H1 (cell line): ENCODE measurements at regions not wholly inside any gene's neighbourhood (a gene's known extent, or its start where the extent isn't known, plus 50 kb on each side); places are given as distances from the start of the nearest gene placed in this dataset.

Experiments
- CTCF ChIA-PET: fragments of 300-600 bp; sonication (Branson Sonifier 250); formaldehyde crosslinking; loops from one replicate; lab custom pipeline; 2021; ENCODE audit not compliant: partially characterized antibody; lab: Charles Lee
- POLR2A ChIA-PET: fragments of 300-600 bp; sonication (Branson Sonifier 250); formaldehyde crosslinking; loops from one replicate; lab custom pipeline; 2021; ENCODE audit warnings: inconsistent platforms; ENCODE audit not compliant: partially characterized antibody; lab: Charles Lee
- DNase-seq, 2 experiments: peaks; one replicate each; pipeline versions ENCODE4 v3.0.0 to v3.0.0-alpha.2; 2010 to 2022; ENCODE audit warnings: low spot score in 2 of 2, low read depth in 1 of 2, mixed read lengths in 1 of 2
- FAIRE-seq: peaks from 2 replicates; lab custom pipeline; 2011; peaks lifted over from hg19 to GRCh38; lab: Jason Lieb, UNC
- H2AFZ ChIP-seq: 2 replicates; pipeline ENCODE4 v1.8.1; 2012; ENCODE audit warnings: low read length, inconsistent platforms
- H2AK5ac ChIP-seq: 2 replicates; pipeline ENCODE4 v1.6.1; 2013; ENCODE audit warnings: low read depth, low read length
- H2BK120ac ChIP-seq: replicated peaks from 2 replicates; pipeline ENCODE3; 2013; ENCODE audit warnings: low read depth, low read length, inconsistent platforms
- H2BK12ac ChIP-seq: 2 replicates; pipeline ENCODE4 v1.6.1; 2013; ENCODE audit warnings: low read depth, low read length
- H2BK15ac ChIP-seq: 2 replicates; pipeline ENCODE4 v1.6.1; 2013; ENCODE audit warnings: low read length
- H2BK20ac ChIP-seq: 2 replicates; pipeline ENCODE4 v1.6.1; 2013; ENCODE audit warnings: low read length
- H2BK5ac ChIP-seq: 2 replicates; pipeline ENCODE4 v1.6.1; 2013; ENCODE audit warnings: low read depth, low read length
- H3K14ac ChIP-seq: 2 replicates; pipeline ENCODE4 v1.6.1; 2013; ENCODE audit warnings: inconsistent platforms; ENCODE audit not compliant: insufficient read length
- H3K18ac ChIP-seq: 2 replicates; pipeline ENCODE4 v1.6.1; 2013; ENCODE audit warnings: low read length; ENCODE audit errors: extremely low read depth
- H3K23ac ChIP-seq: 2 replicates; pipeline ENCODE4 v1.6.1; 2013; ENCODE audit warnings: inconsistent platforms; ENCODE audit not compliant: insufficient read length
- H3K23me2 ChIP-seq: 2 replicates; pipeline ENCODE4 v1.6.1; 2013; ENCODE audit warnings: low read depth, low read length
- H3K27ac ChIP-seq: 2 replicates; pipeline ENCODE4 v1.6.1; 2011; ENCODE audit warnings: low read depth, low read length, inconsistent platforms
- H3K27me3 ChIP-seq, 4 experiments: replicated peaks in 1 of 4; 1 replicate in 1 of 4; 2 replicates in 3 of 4; pipeline versions ENCODE4 v1.6.1 to v1.8.1; 2011 to 2013; ENCODE audit warnings: low read length in 3 of 4, mild to moderate bottlenecking in 3 of 4, inconsistent platforms in 2 of 4, mixed read lengths in 2 of 4, moderate library complexity in 1 of 4; ENCODE audit not compliant: control insufficient read depth in 3 of 4, insufficient read depth in 3 of 4; ENCODE audit errors: extremely low read depth in 1 of 4
- H3K36me3 ChIP-seq, 4 experiments: 2 replicates each; pipeline versions ENCODE4 v1.6.1 to v1.8.1; 2011 to 2013; ENCODE audit warnings: mild to moderate bottlenecking in 4 of 4, low read length in 3 of 4, moderate library complexity in 2 of 4, control low read depth in 1 of 4, inconsistent platforms in 1 of 4; ENCODE audit not compliant: insufficient read depth in 4 of 4, control insufficient read depth in 2 of 4
- H3K4ac ChIP-seq: replicated peaks from 2 replicates; pipeline ENCODE3; 2013; ENCODE audit warnings: low read length, low read depth, mixed read lengths, inconsistent platforms; ENCODE audit not compliant: insufficient read length
- H3K4me1 ChIP-seq, 4 experiments: replicated peaks in 1 of 4; 1 replicate in 1 of 4; 2 replicates in 3 of 4; pipeline versions ENCODE4 v1.6.1 to v1.8.1; 2011 to 2013; ENCODE audit warnings: low read length in 3 of 4, inconsistent platforms in 2 of 4, mixed read lengths in 1 of 4; ENCODE audit not compliant: insufficient read depth in 4 of 4, control insufficient read depth in 3 of 4
- H3K4me2 ChIP-seq, 2 experiments: 2 replicates each; pipeline versions ENCODE4 v1.6.1 to v1.8.1; 2011 to 2013; ENCODE audit warnings: low read depth in 2 of 2, low read length in 2 of 2, control low read depth in 1 of 2, inconsistent platforms in 1 of 2, mild to moderate bottlenecking in 1 of 2; ENCODE audit not compliant: insufficient read depth in 1 of 2
- H3K4me3 ChIP-seq, 4 experiments: fragments of 200-600, 300-600 bp in 1 of 4; sonication (generic), shearing (Covaris generic), sonication (Bioruptor Twin) in 1 of 4; 2 replicates each; pipeline versions ENCODE4 v1.5.1 to v1.8.1; 2011 to 2016; ENCODE audit warnings: low read length in 4 of 4, low read depth in 3 of 4, control low read depth in 2 of 4, inconsistent platforms in 2 of 4, mild to moderate bottlenecking in 2 of 4, mixed read lengths in 1 of 4, moderate library complexity in 1 of 4; ENCODE audit not compliant: insufficient read depth in 2 of 4; ENCODE audit errors: extremely low read depth in 1 of 4
- H3K56ac ChIP-seq: replicated peaks from 2 replicates; pipeline ENCODE3; 2013; ENCODE audit warnings: low read depth, mild to moderate bottlenecking, mixed read lengths, low read length, inconsistent platforms; ENCODE audit not compliant: insufficient read length
- H3K79me1 ChIP-seq: 2 replicates; pipeline ENCODE4 v1.6.1; 2013; ENCODE audit warnings: low read depth, low read length, control low read depth
- H3K79me2 ChIP-seq, 2 experiments: 2 replicates each; pipeline versions ENCODE4 v1.6.1 to v1.8.1; 2012 to 2013; ENCODE audit warnings: low read length in 2 of 2, mild to moderate bottlenecking in 2 of 2, inconsistent platforms in 1 of 2; ENCODE audit not compliant: insufficient read depth in 2 of 2, control insufficient read depth in 1 of 2
- H3K9ac ChIP-seq, 4 experiments: replicated peaks in 1 of 4; 1 replicate in 1 of 4; 2 replicates in 3 of 4; pipeline versions ENCODE4 v1.6.1 to v1.8.1; 2011 to 2013; ENCODE audit warnings: low read depth in 3 of 4, low read length in 3 of 4, control low read depth in 2 of 4, mild to moderate bottlenecking in 2 of 4, moderate library complexity in 2 of 4, inconsistent platforms in 1 of 4; ENCODE audit errors: extremely low read depth in 1 of 4
- H3K9me3 ChIP-seq, 2 experiments: 2 replicates each; pipeline versions ENCODE4 v1.6.1 to v1.8.1; 2012 to 2013; ENCODE audit warnings: mild to moderate bottlenecking in 2 of 2, moderate library complexity in 2 of 2, control low read depth in 1 of 2, inconsistent platforms in 1 of 2, low read depth in 1 of 2, low read length in 1 of 2, mixed read lengths in 1 of 2; ENCODE audit not compliant: insufficient read depth in 2 of 2
- H4K20me1 ChIP-seq, 2 experiments: replicated peaks in 1 of 2; 2 replicates each; pipeline versions ENCODE3 to v1.8.1; 2011 to 2013; ENCODE audit warnings: inconsistent platforms in 2 of 2, low read length in 2 of 2, mild to moderate bottlenecking in 1 of 2; ENCODE audit not compliant: insufficient read depth in 2 of 2, control insufficient read depth in 1 of 2
- H4K5ac ChIP-seq: 2 replicates; pipeline ENCODE4 v1.6.1; 2013; ENCODE audit warnings: low read length, low read depth, mixed read lengths, inconsistent platforms; ENCODE audit not compliant: insufficient read length
- H4K8ac ChIP-seq: 2 replicates; pipeline ENCODE4 v1.8.0; 2013; ENCODE audit warnings: mild to moderate bottlenecking, moderate library complexity, low read length, inconsistent platforms; ENCODE audit not compliant: insufficient read depth; ENCODE audit errors: extremely low read depth
- H4K91ac ChIP-seq: replicated peaks from 2 replicates; pipeline ENCODE3; 2013; ENCODE audit warnings: low read length, mixed read lengths, inconsistent platforms; ENCODE audit not compliant: insufficient read length
- BCL11A ChIP-seq, 2 experiments: IDR thresholded peaks; one replicate each; pipeline ENCODE4 v1.6.1; 2011; ENCODE audit warnings: low read depth in 2 of 2, low read length in 2 of 2, mild to moderate bottlenecking in 2 of 2
- BRCA1 ChIP-seq: IDR thresholded peaks from 2 replicates; pipeline ENCODE4 v1.6.1; 2012; ENCODE audit warnings: low read depth, low read length, improper control_type of control experiment
- CHD1 ChIP-seq: IDR thresholded peaks from 2 replicates; pipeline ENCODE4 v1.6.1; 2012; ENCODE audit warnings: low read depth, low read length, improper control_type of control experiment
- KDM4A ChIP-seq: IDR thresholded peaks from one replicate; pipeline ENCODE4 v1.7.1; 2012; ENCODE audit warnings: low read depth, mild to moderate bottlenecking, moderate library complexity, low read length, inconsistent platforms; ENCODE audit not compliant: severe bottlenecking
- NANOG ChIP-seq: IDR thresholded peaks from 2 replicates; pipeline ENCODE4 v1.6.1; 2011; ENCODE audit warnings: low read length, low read depth, mild to moderate bottlenecking, inconsistent platforms; ENCODE audit not compliant: insufficient read depth, poor library complexity, severe bottlenecking
- NRF1 ChIP-seq: IDR thresholded peaks from 2 replicates; pipeline ENCODE4 v1.6.1; 2011; ENCODE audit warnings: mild to moderate bottlenecking, low read depth, low read length, improper control_type of control experiment
- RAD21 ChIP-seq, 2 experiments: IDR thresholded peaks in 1 of 2; conservative IDR thresholded peaks in 1 of 2; 2 replicates each; pipeline ENCODE4 v1.6.1; 2011; ENCODE audit warnings: low read depth in 2 of 2, low read length in 2 of 2, improper control_type of control experiment in 1 of 2, inconsistent platforms in 1 of 2, mild to moderate bottlenecking in 1 of 2, moderate library complexity in 1 of 2
- SAP30 ChIP-seq: fragments of 300-600 bp; sonication (generic); IDR thresholded peaks from 2 replicates; pipeline ENCODE4 v1.7.1; 2012; ENCODE audit warnings: low read length, moderate library complexity, mild to moderate bottlenecking, inconsistent platforms; ENCODE audit not compliant: insufficient read depth, insufficient replicate concordance
- SP1 ChIP-seq: IDR thresholded peaks from 2 replicates; pipeline ENCODE4 v1.6.1; 2011; ENCODE audit warnings: low read depth, low read length
- SP2 ChIP-seq: IDR thresholded peaks from 2 replicates; pipeline ENCODE4 v1.6.1; 2012; ENCODE audit warnings: mild to moderate bottlenecking, low read length, inconsistent platforms
- SRF ChIP-seq: IDR thresholded peaks from 2 replicates; pipeline ENCODE4 v1.6.1; 2011; ENCODE audit warnings: mild to moderate bottlenecking, low read depth, low read length, moderate library complexity
- YY1 ChIP-seq: IDR thresholded peaks from 2 replicates; pipeline ENCODE4 v1.6.1; 2011; ENCODE audit warnings: low read depth, mild to moderate bottlenecking, low read length
- WGBS, 2 experiments: shearing (Covaris generic) in 1 of 2; methylation state at CpG; one replicate each; pipeline versions ENCODE4 v1.1.6 to v1.1.7; 2013 to 2015; ENCODE audit warnings: low lambda C conversion rate in 2 of 2, mixed read lengths in 2 of 2, inconsistent platforms in 1 of 2, low coverage in 1 of 2, missing lambda C conversion rate in 1 of 2; ENCODE audit not compliant: insufficient replicate concordance in 2 of 2, insufficient coverage in 1 of 2, insufficient read length in 1 of 2; ENCODE audit errors: extremely low coverage in 1 of 2, missing lambda C conversion rate in 1 of 2; 5-methylcytosine and 5-hydroxymethylcytosine counted together
- TF ChIP-seq, protein P1 (sequence below): IDR thresholded peaks from 2 replicates; pipeline ENCODE4 v1.6.1; 2012; ENCODE audit warnings: low read length, inconsistent platforms

GRCh38 chrX:46341767-46342322, 203.4 kb downstream of the ZNF674 start:
- peaks cover 0 to 5% (median 4%) of the 10 kb centered on the region in 4 experiments; a peak in 5 of 7 replicates for H3K4me1 ChIP-seq
- H3K27ac ChIP-seq: no peak overlapping the region
- H3K9ac ChIP-seq: no peak overlapping the region
- H2BK5ac ChIP-seq: peak overlapping the region; percentile 16; the same call in 1 of the 2 replicates
- no peak overlapping the region for H2BK12ac ChIP-seq
- 80% methylated on average over 1 of the region's 1 CpG; no CpG with 5 or more reads in 1 of the 2 experiments for WGBS, 2 experiments
- H3K23ac ChIP-seq: no peak overlapping the region
- H3K36me3 ChIP-seq: no peaks in the 10 kb centered on the region
- ChIA-PET CTCF (no interaction called here), POLR2A (no interaction called here)
- FAIRE-seq (no peak), DNase-seq (no peak)
- no peak overlapping the region for H3K14ac ChIP-seq
- no peak overlapping the region for H3K4ac ChIP-seq
- no peak overlapping the region for H2AK5ac ChIP-seq
- no peaks in the 10 kb centered on the region for H3K9me3 ChIP-seq
- no peaks in the 10 kb centered on the region for H4K20me1 ChIP-seq
- H3K23me2 ChIP-seq: no peaks in the 10 kb centered on the region
- H3K4me2 ChIP-seq: no peak overlapping the region
- no peak overlapping the region for H2BK15ac ChIP-seq
- no peaks in the 10 kb centered on the region for H3K79me1 ChIP-seq
- no peak overlapping the region for H2BK20ac ChIP-seq
- TF ChIP-seq CHD1 (no peak), BCL11A (IDR thresholded peaks at IDR 0.05; ENCODE audit: low read depth in 2 of 2, low read length in 2 of 2) (no peak), KDM4A (no peak), SAP30 (no peak), SP1 (no peak), NRF1 (no peak), BRCA1 (no peak), SP2 (no peak), RAD21 (IDR thresholded peaks at IDR 0.05 in 1 of 2, conservative IDR thresholded peaks at IDR 0.05 in 1 of 2; ENCODE audit: low read depth in 2 of 2, low read length in 2 of 2) (no peak), YY1 (no peak), NANOG (no peak), SRF (no peak)
- TF ChIP-seq, protein P1, sequence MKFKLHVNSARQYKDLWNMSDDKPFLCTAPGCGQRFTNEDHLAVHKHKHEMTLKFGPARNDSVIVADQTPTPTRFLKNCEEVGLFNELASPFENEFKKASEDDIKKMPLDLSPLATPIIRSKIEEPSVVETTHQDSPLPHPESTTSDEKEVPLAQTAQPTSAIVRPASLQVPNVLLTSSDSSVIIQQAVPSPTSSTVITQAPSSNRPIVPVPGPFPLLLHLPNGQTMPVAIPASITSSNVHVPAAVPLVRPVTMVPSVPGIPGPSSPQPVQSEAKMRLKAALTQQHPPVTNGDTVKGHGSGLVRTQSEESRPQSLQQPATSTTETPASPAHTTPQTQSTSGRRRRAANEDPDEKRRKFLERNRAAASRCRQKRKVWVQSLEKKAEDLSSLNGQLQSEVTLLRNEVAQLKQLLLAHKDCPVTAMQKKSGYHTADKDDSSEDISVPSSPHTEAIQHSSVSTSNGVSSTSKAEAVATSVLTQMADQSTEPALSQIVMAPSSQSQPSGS: no peak
- H2BK120ac ChIP-seq: no peak overlapping the region
- H2AFZ ChIP-seq: no peak overlapping the region
- no peak overlapping the region for H4K91ac ChIP-seq
- H3K56ac ChIP-seq: no peak overlapping the region
- H3K4me3 ChIP-seq: no peak overlapping the region
- no peak overlapping the region for H4K5ac ChIP-seq
- H3K79me2 ChIP-seq: no peaks in the 10 kb centered on the region
- H3K27me3 ChIP-seq: no peaks in the 10 kb centered on the region
- no peak overlapping the region for H3K18ac ChIP-seq
- H4K8ac ChIP-seq: no peak overlapping the region
